Bronchial epithelial cell (primary cell): ENCODE measurements at regions not wholly inside any gene's neighbourhood (a gene's known extent, or its start where the extent isn't known, plus 50 kb on each side); places are given as distances from the start of the nearest gene placed in this dataset.

Source experiments
- DNase-seq: peaks from one replicate; pipeline ENCODE4 v3.0.0-alpha.2; 2010; ENCODE audit warnings: low read depth
- FAIRE-seq: peaks from 2 replicates; lab custom pipeline; 2011; peaks lifted over from hg19 to GRCh38; lab: Jason Lieb, UNC
- H3K27me3 ChIP-seq: 2 replicates; pipeline ENCODE4 v1.5.1; 2011; ENCODE audit warnings: low read length; ENCODE audit not compliant: control insufficient read depth, insufficient read depth
- H3K36me3 ChIP-seq: 2 replicates; pipeline ENCODE4 v1.5.1; 2011; ENCODE audit warnings: low read length; ENCODE audit not compliant: control insufficient read depth, insufficient read depth
- H3K4me3 ChIP-seq: 2 replicates; pipeline ENCODE4 v1.5.1; 2011; ENCODE audit warnings: mild to moderate bottlenecking, low read depth, low read length, control low read depth
- CTCF ChIP-seq: IDR thresholded peaks from 2 replicates; pipeline ENCODE4 v1.5.1; 2011; ENCODE audit warnings: mild to moderate bottlenecking, moderate library complexity, low read length, control low read depth, inconsistent platforms; ENCODE audit not compliant: insufficient read depth, severe bottlenecking

GRCh38 chr6:6793388-6794250 is 205.1 kb downstream of the LY86 start:
- DNase-seq (peak; percentile 39), FAIRE-seq (no peak)
- H3K36me3 ChIP-seq: no peaks in the 10 kb centered on the region
- no peak overlapping the region for H3K4me3 ChIP-seq
- no peaks in the 10 kb centered on the region for H3K27me3 ChIP-seq
- no peak for TF ChIP-seq CTCF

- Histone ChIP-seq H3K27me3 (no peaks in the 10 kb centered on the region), H3K4me3 (no peak overlapping the region), H3K36me3 (no peaks in the 10 kb centered on the region)
- FAIRE-seq (no peak), DNase-seq (no peak)
- no peak for TF ChIP-seq CTCF
These were observed 206.9 kb downstream of the LY86 start for GRCh38 chr6:6795393-6795792.

GRCh38 chr6:6796818-6797217 is 208.3 kb downstream of the LY86 start:
- no peaks in the 10 kb centered on the region for H3K36me3 ChIP-seq
- H3K27me3 ChIP-seq: no peaks in the 10 kb centered on the region
- TF ChIP-seq CTCF: no peak
- H3K4me3 ChIP-seq: no peak overlapping the region
- DNase-seq (no peak), FAIRE-seq (no peak)

- Histone ChIP-seq H3K27me3 (no peaks in the 10 kb centered on the region), H3K4me3 (no peak overlapping the region), H3K36me3 (no peaks in the 10 kb centered on the region)
- TF ChIP-seq CTCF: no peak
- FAIRE-seq: no peak
- no peak for DNase-seq
These were observed 209.9 kb downstream of the LY86 start for GRCh38 chr6:6798448-6798860.

- Histone ChIP-seq H3K4me3 (no peak overlapping the region), H3K36me3 (no peaks in the 10 kb centered on the region), H3K27me3 (no peaks in the 10 kb centered on the region)
- no peak for TF ChIP-seq CTCF
- no peak for FAIRE-seq
- no peak for DNase-seq
These were observed 212.4 kb downstream of the LY86 start for GRCh38 chr6:6801005-6801335.

GRCh38 chr6:6801635-6802218 is 213.2 kb downstream of the LY86 start:
- H3K27me3 ChIP-seq: no peaks in the 10 kb centered on the region
- no peaks in the 10 kb centered on the region for H3K36me3 ChIP-seq
- no peak overlapping the region for H3K4me3 ChIP-seq
- TF ChIP-seq CTCF: no peak
- FAIRE-seq (no peak), DNase-seq (no peak)
